GM18519 (cell line): ENCODE measurements at regions not wholly inside any gene's neighbourhood (a gene's known extent, or its start where the extent isn't known, plus 50 kb on each side); places are given as distances from the start of the nearest gene placed in this dataset.

Experiments
- ATAC-seq: cut with Tn5 transposase; IDR thresholded peaks from one replicate; pipeline ENCODE4 v1.9.1; 2021; ENCODE audit warnings: mild to moderate bottlenecking, moderate library complexity; ENCODE audit not compliant: unreplicated experiment, low FRiP score

- ATAC-seq: no peak
Observed at GRCh38 chr4:148831945-148832344, 389.7 kb upstream of the NR3C2 start.

DNA sequence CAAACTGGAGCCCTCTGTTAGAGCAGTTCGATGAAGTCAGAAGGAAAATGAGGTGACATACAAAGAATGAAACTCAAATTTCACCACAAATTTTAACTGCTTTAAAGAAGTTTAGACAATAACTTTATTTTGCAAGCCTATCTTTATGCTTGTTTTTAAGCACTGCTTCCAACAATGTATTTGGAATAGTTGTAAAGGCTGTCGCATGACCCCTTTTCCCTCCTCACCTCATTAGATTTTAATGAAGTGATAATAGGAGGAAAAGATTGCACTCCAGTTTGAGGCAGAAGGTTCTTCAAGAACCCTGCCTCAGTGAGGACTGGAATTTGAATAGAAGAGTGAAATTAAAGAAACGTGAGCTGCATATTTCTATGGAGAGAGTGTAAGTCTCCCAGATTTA lies 386.1 kb upstream of the NR3C2 start:
- ATAC-seq: no peak

DNA sequence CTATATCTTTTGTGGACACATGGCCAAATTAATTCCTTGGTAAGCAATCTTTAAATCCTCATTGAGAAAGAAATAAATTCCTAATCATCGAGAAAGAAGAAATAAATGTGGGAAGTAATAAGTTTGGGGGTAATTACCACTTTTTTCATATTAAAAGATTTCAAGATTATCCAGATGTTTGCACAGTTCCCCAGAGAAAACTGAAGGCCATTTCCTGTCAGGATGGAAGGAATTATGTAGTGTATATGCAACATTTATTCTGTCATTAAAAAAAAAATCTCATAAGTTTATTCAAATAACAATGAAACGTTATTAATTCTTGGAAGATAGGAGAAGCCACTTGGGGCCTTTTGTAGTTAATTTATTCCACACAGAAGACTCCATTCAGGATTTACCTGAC lies 385.6 kb upstream of the NR3C2 start:
- ATAC-seq: no peak

DNA sequence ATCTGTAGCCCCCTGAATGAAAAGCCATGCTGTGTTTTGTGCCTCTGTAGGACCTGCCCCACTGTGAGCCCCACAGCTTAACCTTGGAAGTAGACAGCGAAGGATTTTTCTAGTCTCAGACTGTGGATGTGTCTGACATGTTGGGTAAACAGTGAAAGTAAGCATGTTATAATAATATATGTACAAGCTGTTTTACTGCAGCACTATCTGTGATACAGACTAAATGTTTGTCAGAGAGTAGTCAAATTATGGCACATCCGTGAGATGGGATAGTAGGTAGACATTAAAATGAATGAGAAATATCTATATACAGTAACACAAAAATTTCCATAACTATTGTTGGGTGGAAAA lies 381.2 kb upstream of the NR3C2 start:
- no peak for ATAC-seq

GRCh38 chr4:148822572-148823418 lies 380.6 kb upstream of the NR3C2 start:
- ATAC-seq: no peak

DNA sequence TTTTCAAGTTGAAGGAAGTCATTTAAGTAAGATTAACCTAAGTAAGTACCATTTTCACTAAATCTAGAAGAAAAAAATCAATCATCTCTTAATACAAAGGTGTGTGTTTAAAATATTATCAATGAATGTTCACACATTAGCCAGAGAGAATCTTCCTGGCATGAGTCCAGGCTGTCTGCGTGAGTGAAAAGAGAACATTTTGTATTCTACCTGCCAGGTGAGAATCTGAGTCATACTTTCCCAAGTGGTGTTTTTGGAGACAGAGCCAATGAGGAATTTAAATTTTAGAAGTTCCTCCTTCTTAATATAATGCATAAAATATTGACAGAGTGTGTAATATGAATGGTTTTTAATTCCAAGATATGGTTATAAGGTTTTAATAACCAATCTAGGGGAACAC lies 371.8 kb upstream of the NR3C2 start:
- no peak for ATAC-seq

DNA sequence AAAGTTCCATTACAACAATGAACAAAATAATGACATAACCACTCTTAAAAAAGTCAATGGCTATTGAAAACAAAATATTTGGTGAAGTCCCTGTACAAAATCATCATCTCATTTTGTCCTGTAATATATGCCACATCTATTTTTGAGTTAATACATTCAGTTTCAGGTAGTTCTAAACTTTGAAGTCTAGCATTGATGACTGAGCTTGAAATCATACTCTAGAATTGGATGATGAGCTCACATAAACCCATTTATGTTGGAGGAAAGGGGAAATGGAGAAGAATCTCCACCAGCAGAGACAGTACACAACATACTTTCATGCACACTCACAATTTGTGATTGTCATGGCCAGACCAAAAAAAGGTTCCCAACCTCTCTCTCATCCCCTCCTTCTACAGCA lies 371.1 kb upstream of the NR3C2 start:
- no peak for ATAC-seq

GRCh38 chr4:148812101-148812500 lies 369.9 kb upstream of the NR3C2 start:
- no peak for ATAC-seq

- ATAC-seq: no peak
Observed at GRCh38 chr4:148810461-148810860, 368.2 kb upstream of the NR3C2 start.

GRCh38 chr4:148808416-148808815 lies 366.2 kb upstream of the NR3C2 start:
- ATAC-seq: no peak

GRCh38 chr4:148800940-148801339 lies 358.7 kb upstream of the NR3C2 start:
- ATAC-seq: no peak

- no peak for ATAC-seq
Observed at GRCh38 chr4:148800336-148800885, 358.2 kb upstream of the NR3C2 start.

GRCh38 chr4:148795156-148795864 lies 353.1 kb upstream of the NR3C2 start:
- no peak for ATAC-seq

GRCh38 chr4:148793221-148793620 lies 351.0 kb upstream of the NR3C2 start:
- no peak for ATAC-seq

DNA sequence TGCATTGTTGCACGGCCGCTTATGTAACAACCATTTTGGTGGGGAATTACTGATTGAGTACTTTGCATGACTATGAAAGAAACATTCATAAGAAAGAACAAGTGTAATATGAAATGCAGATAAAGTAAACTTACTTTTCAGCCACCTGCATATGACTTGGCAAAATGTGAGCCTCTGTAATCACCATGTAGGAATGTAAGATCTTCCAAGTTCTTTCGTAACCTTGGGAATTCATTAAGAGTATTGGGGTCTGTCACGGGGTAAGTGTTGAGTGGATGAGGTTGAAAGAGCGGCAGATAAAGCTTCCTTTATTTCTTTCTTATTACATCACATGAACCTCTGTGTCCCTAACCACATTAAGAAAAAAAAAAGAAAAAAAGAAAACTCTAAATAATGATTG lies 348.5 kb upstream of the NR3C2 start:
- ATAC-seq: no peak

DNA sequence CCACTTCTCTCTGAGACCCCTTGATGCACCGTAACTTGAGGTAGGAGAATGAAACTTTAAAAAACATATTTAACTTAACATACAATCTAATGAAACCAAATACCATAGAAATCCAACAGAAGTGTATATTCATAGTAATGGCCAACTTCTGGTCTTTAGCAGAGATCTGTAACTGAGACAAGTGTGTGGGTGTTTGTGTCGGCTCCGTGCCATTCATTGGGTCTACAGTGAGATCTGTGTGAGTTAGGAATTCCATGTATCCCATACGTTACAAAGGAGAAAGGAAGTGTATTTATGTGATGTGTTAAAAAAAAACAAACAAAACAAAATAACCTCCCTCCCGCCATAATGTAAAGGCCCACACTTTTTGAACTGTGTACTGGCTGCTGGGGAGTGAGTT lies 348.0 kb upstream of the NR3C2 start:
- ATAC-seq: no peak

DNA sequence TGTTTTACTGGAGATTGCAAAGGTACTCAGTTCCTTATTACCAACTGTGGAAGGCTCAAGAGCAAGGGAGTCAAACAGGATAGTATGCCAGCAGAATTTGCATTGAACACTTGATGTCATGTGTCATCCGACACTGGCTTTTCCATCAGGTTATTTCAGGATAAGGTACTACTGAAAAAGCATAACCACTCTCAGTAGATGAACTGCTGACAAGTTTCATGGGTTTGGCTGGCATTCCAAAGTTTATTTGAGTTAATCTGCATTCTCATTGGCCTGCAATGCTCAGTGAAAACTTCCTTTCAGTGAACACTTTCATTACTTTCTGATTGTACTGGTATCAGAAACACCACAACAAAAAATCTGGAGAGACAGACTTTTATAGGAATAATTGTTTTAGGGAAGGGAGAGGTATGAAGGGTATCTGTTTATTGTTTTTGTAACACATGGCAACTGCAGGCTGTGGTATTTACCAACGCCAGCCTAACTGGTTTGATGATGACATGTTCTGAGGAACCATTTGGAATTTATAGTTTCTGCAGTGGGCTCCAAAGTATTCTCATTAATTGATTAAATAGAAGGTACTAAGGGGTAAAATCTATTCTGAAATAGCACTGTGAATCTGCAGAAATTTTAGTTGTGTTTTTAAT lies 345.7 kb upstream of the NR3C2 start:
- ATAC-seq: no peak

DNA sequence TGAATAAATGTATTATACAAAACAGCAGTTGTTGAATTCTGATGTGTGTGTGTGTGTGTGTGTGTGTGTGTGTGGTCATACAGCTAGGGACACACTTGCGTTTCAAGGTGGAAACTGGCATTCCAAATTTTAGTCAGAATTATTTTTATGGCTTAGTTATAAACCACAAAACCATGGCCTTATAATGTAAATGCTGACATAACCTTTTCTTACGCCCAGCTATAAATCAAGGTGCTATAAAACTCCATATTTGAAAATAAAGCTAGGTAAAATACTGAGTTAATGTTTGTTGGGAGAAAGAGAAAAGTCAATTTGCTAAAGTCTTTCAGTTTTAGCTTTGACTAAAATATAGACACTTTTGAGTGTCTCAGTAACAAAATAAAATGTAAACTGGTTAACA lies 345.1 kb upstream of the NR3C2 start:
- no peak for ATAC-seq

DNA sequence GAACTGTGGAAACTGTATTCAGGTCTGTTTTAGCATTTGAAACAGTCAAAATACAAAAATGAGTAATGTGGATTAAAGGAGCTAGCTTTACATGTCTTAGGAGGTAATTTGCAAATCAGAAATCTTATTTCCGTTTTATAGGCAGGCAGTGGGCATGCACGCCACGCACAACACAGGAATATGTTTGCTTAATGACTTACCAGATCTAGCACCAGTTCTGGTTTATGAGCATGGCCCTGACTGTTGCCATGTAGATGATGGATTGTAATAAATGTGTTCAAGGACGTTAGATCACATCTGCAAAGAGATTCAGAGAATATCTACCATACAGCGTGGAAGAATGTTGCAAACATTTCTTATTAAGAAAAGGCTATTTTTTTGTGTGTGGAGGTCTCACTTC lies 344.5 kb upstream of the NR3C2 start:
- ATAC-seq: no peak

DNA sequence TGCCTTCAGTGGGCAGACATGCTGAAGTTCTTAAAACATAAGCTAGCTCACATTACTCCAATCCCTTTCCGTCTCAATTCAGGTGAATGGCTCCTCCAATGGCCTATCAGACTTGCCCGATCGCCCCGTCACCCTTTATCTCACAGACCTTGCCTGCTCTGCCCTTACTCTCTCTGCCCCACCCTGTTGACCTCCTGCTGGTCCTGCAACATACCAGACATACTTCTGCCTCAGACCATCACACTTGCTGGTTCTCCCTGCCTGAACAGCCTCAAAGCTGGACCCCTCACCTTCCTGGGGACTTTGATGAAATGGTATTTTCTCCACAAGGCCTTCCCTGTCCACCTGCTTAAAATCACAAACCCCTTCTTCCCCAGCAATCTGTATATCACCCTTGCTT lies 340.1 kb upstream of the NR3C2 start:
- ATAC-seq: no peak

DNA sequence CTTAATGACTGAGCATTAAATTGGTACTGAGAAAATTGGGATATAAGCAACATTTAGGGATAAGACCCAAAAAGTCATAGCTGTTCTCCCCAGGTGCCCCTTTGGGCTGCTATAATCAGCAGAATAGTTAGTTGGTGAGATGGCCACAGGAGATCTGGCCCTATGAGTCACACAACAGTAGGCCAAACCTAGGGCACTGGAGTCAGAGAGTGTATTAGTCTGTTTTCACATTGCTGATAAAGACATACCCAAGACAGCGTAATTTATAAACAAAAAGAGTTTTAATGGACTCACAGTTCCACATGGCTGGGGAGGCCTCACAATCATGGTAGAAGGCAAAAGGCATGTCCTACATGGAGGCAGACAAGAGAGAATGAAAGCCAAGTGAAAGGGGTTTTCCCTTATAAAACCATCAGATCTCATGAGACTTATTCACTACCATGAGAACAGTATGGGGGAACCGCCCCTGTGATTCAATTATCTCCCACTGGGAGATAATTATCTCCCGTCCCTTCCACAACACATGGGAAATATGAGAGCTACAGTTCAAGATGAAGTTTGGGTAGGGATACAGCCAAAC lies 338.3 kb upstream of the NR3C2 start:
- no peak for ATAC-seq
